Mesothelial cell of epicardium (in vitro differentiated cells): ENCODE measurements at regions not wholly inside any gene's neighbourhood (a gene's known extent, or its start where the extent isn't known, plus 50 kb on each side); places are given as distances from the start of the nearest gene placed in this dataset.

Experiments used
- DNase-seq, 2 experiments: peaks; one replicate each; pipeline ENCODE4 v3.0.0; 2021; ENCODE audit warnings: low spot score in 2 of 2; ENCODE audit not compliant: unreplicated experiment in 2 of 2
- H3K27ac Mint-ChIP-seq: 2 replicates; pipeline ENCODE4 v1.8.0; 2021; ENCODE audit warnings: mixed read lengths
- H3K27me3 Mint-ChIP-seq: 2 replicates; pipeline ENCODE4 v1.8.0; 2021; ENCODE audit warnings: low read depth, mixed read lengths
- H3K36me3 Mint-ChIP-seq: 2 replicates; pipeline ENCODE4 v1.8.0; 2021; ENCODE audit warnings: mixed read lengths
- H3K4me1 Mint-ChIP-seq: 2 replicates; pipeline ENCODE4 v1.8.0; 2021; ENCODE audit warnings: mixed read lengths
- H3K4me3 Mint-ChIP-seq: 2 replicates; pipeline ENCODE4 v1.8.0; 2021; ENCODE audit warnings: mild to moderate bottlenecking, moderate library complexity, mixed read lengths
- H3K9me3 Mint-ChIP-seq: 2 replicates; pipeline ENCODE4 v1.8.0; 2021; ENCODE audit warnings: mixed read lengths
- TF ChIP-seq, protein P1 (sequence below): fragments of 200-600 bp; sonication (generic); IDR thresholded peaks from one replicate; pipeline ENCODE4 v1.5.0; 2021; ENCODE audit warnings: antibody characterized with exemption; ENCODE audit not compliant: unreplicated experiment

- H3K27ac Mint-ChIP-seq = no peak overlapping the region
- TF ChIP-seq, protein P1, sequence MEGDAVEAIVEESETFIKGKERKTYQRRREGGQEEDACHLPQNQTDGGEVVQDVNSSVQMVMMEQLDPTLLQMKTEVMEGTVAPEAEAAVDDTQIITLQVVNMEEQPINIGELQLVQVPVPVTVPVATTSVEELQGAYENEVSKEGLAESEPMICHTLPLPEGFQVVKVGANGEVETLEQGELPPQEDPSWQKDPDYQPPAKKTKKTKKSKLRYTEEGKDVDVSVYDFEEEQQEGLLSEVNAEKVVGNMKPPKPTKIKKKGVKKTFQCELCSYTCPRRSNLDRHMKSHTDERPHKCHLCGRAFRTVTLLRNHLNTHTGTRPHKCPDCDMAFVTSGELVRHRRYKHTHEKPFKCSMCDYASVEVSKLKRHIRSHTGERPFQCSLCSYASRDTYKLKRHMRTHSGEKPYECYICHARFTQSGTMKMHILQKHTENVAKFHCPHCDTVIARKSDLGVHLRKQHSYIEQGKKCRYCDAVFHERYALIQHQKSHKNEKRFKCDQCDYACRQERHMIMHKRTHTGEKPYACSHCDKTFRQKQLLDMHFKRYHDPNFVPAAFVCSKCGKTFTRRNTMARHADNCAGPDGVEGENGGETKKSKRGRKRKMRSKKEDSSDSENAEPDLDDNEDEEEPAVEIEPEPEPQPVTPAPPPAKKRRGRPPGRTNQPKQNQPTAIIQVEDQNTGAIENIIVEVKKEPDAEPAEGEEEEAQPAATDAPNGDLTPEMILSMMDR = no peak
- no peaks in the 10 kb centered on the region for H3K9me3 Mint-ChIP-seq
- H3K4me3 Mint-ChIP-seq = no peak overlapping the region
- H3K27me3 Mint-ChIP-seq = no peaks in the 10 kb centered on the region
- no peak for DNase-seq
- peaks cover 2% of the 10 kb centered on the region for H3K4me1 Mint-ChIP-seq
- H3K36me3 Mint-ChIP-seq = no peaks in the 10 kb centered on the region
Observed at GRCh38 chr4:100312615-100313350, 122.5 kb upstream of the DDIT4L start.

GRCh38 chr4:100311181-100311580, 120.9 kb upstream of the DDIT4L start:
- DNase-seq = no peak

GRCh38 chr4:100306018-100306417, 115.8 kb upstream of the DDIT4L start:
- Mint-ChIP-seq H3K4me3 (no peak overlapping the region), H3K27ac (no peak overlapping the region), H3K9me3 (no peaks in the 10 kb centered on the region), H3K4me1 (peaks cover 21% of the 10 kb centered on the region), H3K27me3 (no peaks in the 10 kb centered on the region), H3K36me3 (no peaks in the 10 kb centered on the region)
- TF ChIP-seq, protein P1 = no peak
- no peak for DNase-seq

More at GRCh38 chr4:100311181-100311580, 120.9 kb upstream of the DDIT4L start:
- no peak overlapping the region for H3K27ac Mint-ChIP-seq
- TF ChIP-seq, protein P1 = no peak
- H3K36me3 Mint-ChIP-seq = no peaks in the 10 kb centered on the region
- H3K4me3 Mint-ChIP-seq = no peak overlapping the region
- H3K4me1 Mint-ChIP-seq = peaks cover 2% of the 10 kb centered on the region
- no peaks in the 10 kb centered on the region for H3K27me3 Mint-ChIP-seq
- no peaks in the 10 kb centered on the region for H3K9me3 Mint-ChIP-seq

DNA sequence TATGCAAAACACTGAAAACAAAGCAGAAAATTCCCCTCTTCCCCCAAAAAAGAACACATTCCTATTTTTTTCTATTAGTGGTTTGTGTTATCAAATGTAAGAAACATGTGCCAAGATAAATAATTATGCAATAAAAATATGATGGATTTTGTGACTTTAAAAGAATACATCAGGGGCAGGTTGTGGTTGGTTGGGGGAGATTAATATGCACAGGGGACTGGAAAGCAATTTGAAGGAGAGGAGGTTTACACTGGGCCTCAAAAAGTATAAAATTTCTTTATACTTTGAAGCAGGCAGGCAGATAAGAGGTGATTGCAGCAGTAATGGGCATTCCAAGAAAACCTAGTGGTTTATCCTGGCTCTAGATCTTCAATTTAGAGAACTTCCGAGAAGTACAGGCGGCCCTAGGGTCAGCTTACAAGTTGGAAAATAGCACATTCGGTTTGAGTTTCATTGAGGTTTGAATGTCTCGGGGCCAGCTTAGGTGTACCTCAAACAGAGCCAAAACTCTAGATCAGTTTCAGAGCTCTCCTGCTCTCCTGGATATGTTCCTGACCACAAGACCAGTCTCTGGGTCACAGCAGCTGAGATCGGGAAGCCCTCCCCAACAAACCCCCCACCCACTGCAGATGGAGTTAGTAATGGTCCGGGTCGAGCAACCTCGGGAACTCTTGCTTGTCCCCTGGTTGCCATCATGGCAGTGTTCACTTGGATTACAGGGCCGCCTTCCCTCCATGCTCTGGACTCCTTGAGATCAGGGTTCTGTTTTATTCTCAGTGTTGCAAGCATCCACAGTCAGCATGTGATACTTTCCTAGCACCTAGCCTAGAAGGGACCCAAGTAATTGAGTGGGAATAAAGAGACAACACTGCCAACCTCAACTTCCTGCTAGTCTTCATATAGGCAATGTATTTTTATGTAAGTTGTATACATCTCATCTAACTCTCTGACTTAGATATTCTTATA, 112.1 kb upstream of the DDIT4L start:
- Mint-ChIP-seq H3K27me3 (no peaks in the 10 kb centered on the region), H3K27ac (peak overlapping the region; percentile 67), H3K4me3 (no peak overlapping the region), H3K9me3 (peaks cover 2% of the 10 kb centered on the region), H3K4me1 (peaks cover 48% of the 10 kb centered on the region), H3K36me3 (no peaks in the 10 kb centered on the region)
- TF ChIP-seq, protein P1 = no peak
- no peak for DNase-seq

- Mint-ChIP-seq H3K4me1 (peaks cover 42% of the 10 kb centered on the region), H3K9me3 (peaks cover 10% of the 10 kb centered on the region), H3K27me3 (no peaks in the 10 kb centered on the region), H3K27ac (peak overlapping the region; percentile 68), H3K36me3 (peaks cover 4% of the 10 kb centered on the region), H3K4me3 (no peak overlapping the region)
- TF ChIP-seq, protein P1 = no peak
- DNase-seq = no peak
Observed at GRCh38 chr4:100299046-100299840, 109.0 kb upstream of the DDIT4L start.
